Spleen (tissue), 11 donors: ENCODE measurements at regions not wholly inside any gene's neighbourhood (a gene's known extent, or its start where the extent isn't known, plus 50 kb on each side); places are given as distances from the start of the nearest gene placed in this dataset.

ENCODE experiments used
- DNase-seq: peaks from one replicate; pipeline ENCODE4 v3.0.0-alpha.2; 2020
- H3K27ac ChIP-seq, 8 donors: fragments of 200-600 bp; sonication (generic) in 7 of 8; 1 replicate in 4 of 8; 2 replicates in 4 of 8; pipeline versions ENCODE4 v1.5.0 to v1.8.0; 2016 to 2021; ENCODE audit warnings: inconsistent platforms in 4 of 8, mild to moderate bottlenecking in 4 of 8, moderate library complexity in 1 of 8
- H3K27me3 ChIP-seq, 7 donors: fragments of 200-600 bp; sonication (generic) in 6 of 7; replicated peaks in 1 of 7; 1 replicate in 4 of 7; 2 replicates in 3 of 7; pipeline versions ENCODE4 v1.5.0 to v1.8.0; 2016 to 2021; ENCODE audit warnings: inconsistent platforms in 3 of 7, mild to moderate bottlenecking in 1 of 7
- H3K36me3 ChIP-seq, 6 donors: fragments of 200-600 bp; sonication (generic) in 5 of 6; 1 replicate in 4 of 6; 2 replicates in 2 of 6; pipeline versions ENCODE4 v1.5.0 to v1.8.0; 2016 to 2021; ENCODE audit warnings: inconsistent platforms in 2 of 6
- H3K4me1 ChIP-seq, 6 donors: fragments of 200-600 bp; sonication (generic) in 5 of 6; 1 replicate in 3 of 6; 2 replicates in 3 of 6; pipeline versions ENCODE4 v1.5.0 to v1.8.0; 2016 to 2021; ENCODE audit warnings: inconsistent platforms in 3 of 6
- H3K4me3 ChIP-seq, 8 donors: fragments of 200-600 bp; sonication (generic) in 7 of 8; 1 replicate in 4 of 8; 2 replicates in 4 of 8; pipeline versions ENCODE4 v1.5.0 to v1.8.0; 2016 to 2021; ENCODE audit warnings: inconsistent platforms in 4 of 8, mild to moderate bottlenecking in 4 of 8, moderate library complexity in 2 of 8
- H3K9me3 ChIP-seq, 8 donors: fragments of 200-600 bp; sonication (generic) in 7 of 8; 1 replicate in 4 of 8; 2 replicates in 4 of 8; pipeline versions ENCODE4 v1.5.0 to v1.8.0; 2016 to 2021; ENCODE audit warnings: inconsistent platforms in 4 of 8
- POLR2A ChIP-seq, 3 donors: fragments of 450-650 bp; IDR thresholded peaks; one replicate each; pipeline ENCODE4 v1.5.1; 2017; ENCODE audit warnings: antibody characterized with exemption in 3 of 3, mild to moderate bottlenecking in 1 of 3
- POLR2AphosphoS5 ChIP-seq, 3 donors: sonication (generic); formaldehyde crosslinking; IDR thresholded peaks; one replicate each; pipeline ENCODE4 v1.5.1; 2017; ENCODE audit warnings: antibody characterized with exemption in 3 of 3
- WGBS, 5 donors: extraction: QIAGEN DNeasy Blood & Tissue Kit in 3 of 5; methylation state at CpG; one replicate each; pipeline versions ENCODE4 v1.1.5 to v1.1.7; 2013 to 2018; 5-methylcytosine and 5-hydroxymethylcytosine counted together
- intact Hi-C: fragments of 100-400 bp; cut with DNase I; formaldehyde crosslinking; loops from one replicate; pipeline ENCODE4 v1.15.0; 2023; ENCODE audit warnings: low total_unique reads
- TF ChIP-seq, protein P1 (sequence below), 11 experiments: fragments of 200-600 bp in 7 of 11; fragments of 450-650 bp in 4 of 11; sonication (generic) in 4 of 11; IDR thresholded peaks in 8 of 11; conservative IDR thresholded peaks in 3 of 11; 1 replicate in 7 of 11; 2 replicates in 4 of 11; pipeline versions ENCODE4 v1.4.0 to v1.8.0; 2016 to 2021; ENCODE audit warnings: antibody characterized with exemption in 11 of 11, inconsistent platforms in 4 of 11, mild to moderate bottlenecking in 1 of 11
- donor health status: healthy with polysubstance abuse.
- donor health status: DM: no; HTN: no; CAD: no; lungs with moderate emphysema.
- donor health status: DM: no; HTN: no; CAD: no.
- donor health status: Bipolar disorder and iron deficiency.
- donor health status: healthy.
- donor health status: DM: no; HTN: no; CAD: no.
- donor health status: DM: yes; HTN: yes; CAD: no.

DNA sequence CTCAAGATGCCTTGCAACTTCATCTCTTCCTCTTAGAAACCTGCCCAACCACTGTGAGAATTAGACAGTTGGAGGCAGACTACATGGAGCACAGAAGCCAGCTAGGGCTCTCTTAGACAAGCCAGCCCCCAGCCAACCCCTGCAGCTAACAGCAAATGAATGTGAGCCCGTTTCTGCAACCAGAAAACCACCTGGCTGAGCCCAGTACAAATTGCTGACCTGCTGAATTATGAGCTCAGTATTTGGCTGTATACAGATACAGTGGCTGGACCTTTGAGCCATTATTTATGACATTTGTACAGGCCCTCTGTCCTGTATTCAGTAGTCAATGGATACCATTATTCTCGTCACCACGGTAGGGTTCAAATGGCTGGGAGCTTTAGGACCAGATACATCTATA lies 112.9 kb downstream of the TBX5 start:
- H3K4me3 ChIP-seq: no peak overlapping the region
- no peak for DNase-seq
- peaks cover 0 to 21% (median 8%) of the 10 kb centered on the region in 8 donors for H3K9me3 ChIP-seq
- H3K27ac ChIP-seq: no peak overlapping the region
- TF ChIP-seq, protein P1, sequence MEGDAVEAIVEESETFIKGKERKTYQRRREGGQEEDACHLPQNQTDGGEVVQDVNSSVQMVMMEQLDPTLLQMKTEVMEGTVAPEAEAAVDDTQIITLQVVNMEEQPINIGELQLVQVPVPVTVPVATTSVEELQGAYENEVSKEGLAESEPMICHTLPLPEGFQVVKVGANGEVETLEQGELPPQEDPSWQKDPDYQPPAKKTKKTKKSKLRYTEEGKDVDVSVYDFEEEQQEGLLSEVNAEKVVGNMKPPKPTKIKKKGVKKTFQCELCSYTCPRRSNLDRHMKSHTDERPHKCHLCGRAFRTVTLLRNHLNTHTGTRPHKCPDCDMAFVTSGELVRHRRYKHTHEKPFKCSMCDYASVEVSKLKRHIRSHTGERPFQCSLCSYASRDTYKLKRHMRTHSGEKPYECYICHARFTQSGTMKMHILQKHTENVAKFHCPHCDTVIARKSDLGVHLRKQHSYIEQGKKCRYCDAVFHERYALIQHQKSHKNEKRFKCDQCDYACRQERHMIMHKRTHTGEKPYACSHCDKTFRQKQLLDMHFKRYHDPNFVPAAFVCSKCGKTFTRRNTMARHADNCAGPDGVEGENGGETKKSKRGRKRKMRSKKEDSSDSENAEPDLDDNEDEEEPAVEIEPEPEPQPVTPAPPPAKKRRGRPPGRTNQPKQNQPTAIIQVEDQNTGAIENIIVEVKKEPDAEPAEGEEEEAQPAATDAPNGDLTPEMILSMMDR (IDR thresholded peaks at IDR 0.05 in 8 of 11, conservative IDR thresholded peaks at IDR 0.05 in 3 of 11): no peak
- TF ChIP-seq POLR2A (IDR thresholded peaks at IDR 0.05) (no peak), POLR2AphosphoS5 (IDR thresholded peaks at IDR 0.05) (no peak)
- H3K27me3 ChIP-seq: peaks cover 0 to 9% (median 0%) of the 10 kb centered on the region in 7 donors
- 72 to 79% (median 77%) methylated on average over 3 of the region's 3 CpGs for WGBS, 5 donors
- no peaks in the 10 kb centered on the region for H3K36me3 ChIP-seq
- intact Hi-C loops: no loop called here
- no peaks in the 10 kb centered on the region for H3K4me1 ChIP-seq

DNA sequence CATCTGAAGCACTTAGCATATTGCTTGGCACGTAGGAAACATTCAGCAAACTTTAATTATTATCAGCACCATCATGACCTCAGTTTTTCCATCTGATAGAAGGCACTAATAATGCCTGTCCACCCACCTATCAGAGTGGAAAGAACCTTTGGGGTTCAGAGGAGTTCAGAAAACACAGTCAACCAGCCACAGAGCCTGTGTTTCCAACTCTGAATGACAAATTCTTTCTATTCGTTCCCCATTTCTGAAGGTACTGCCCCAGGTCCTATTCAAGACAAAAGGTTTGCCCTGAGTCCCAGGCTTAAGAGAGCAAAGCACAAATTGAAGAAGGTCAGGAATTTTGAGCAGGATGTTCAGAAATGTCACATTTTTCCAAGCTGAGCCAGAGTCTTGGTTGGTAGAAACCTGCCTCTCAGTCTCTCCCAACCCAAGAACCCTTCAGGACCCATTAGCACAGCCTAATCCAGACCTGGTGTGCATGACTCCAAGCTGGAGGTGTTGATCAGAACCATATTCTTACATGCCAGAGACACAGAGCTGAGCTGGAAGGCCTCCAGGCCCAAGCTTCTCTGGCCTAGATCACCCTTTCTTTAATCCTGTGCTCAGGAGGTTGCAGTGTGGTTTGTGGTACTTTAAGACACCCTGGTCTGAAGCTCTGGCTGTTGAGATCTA lies 114.4 kb downstream of the TBX5 start:
- Histone ChIP-seq H3K4me3 (no peak overlapping the region), H3K36me3 (no peaks in the 10 kb centered on the region), H3K4me1 (no peaks in the 10 kb centered on the region), H3K9me3 (peaks cover 0 to 12% (median 8%) of the 10 kb centered on the region in 8 donors), H3K27ac (no peak overlapping the region), H3K27me3 (peaks cover 0 to 13% (median 0%) of the 10 kb centered on the region in 7 donors)
- WGBS, 5 donors: 61 to 80% (median 68%) methylated on average over 2 of the region's 2 CpGs
- TF ChIP-seq, protein P1 (IDR thresholded peaks at IDR 0.05 in 8 of 11, conservative IDR thresholded peaks at IDR 0.05 in 3 of 11): no peak
- TF ChIP-seq POLR2AphosphoS5 (IDR thresholded peaks at IDR 0.05) (no peak), POLR2A (IDR thresholded peaks at IDR 0.05) (no peak)
- intact Hi-C loops: no loop called here
- DNase-seq: no peak

DNA sequence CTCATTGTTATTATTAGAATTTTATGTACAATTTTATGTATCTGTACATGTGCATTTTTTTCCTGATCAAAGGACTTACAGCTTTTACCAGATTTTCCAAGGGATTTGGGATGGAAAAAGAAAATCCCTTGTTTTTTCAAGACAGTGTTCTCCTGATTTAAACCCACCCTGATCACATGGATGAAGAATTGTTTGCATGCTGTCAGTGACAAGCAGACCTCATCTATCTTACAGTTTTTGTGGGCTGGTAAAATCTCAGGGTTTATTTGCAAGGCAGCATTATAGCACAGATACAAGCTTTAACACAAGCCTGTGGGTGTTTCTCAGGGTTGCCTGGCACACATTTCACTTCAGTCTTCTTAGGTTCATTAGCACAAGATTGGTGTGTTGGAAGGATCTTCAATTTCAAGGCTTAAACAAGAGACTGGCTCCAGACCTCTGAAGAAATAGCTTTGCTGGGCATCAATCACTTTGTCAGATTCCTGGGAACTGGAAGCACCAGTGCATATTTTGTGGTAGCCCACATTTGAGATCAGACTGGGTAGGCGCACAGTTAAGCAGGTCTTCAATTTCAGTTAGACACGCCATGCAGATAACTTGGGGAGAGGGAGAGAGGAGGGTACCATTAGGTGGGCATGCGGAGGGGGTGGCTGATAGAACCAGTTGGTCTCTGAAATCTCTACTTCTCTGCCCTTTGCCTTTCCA lies 118.0 kb downstream of the TBX5 start:
- Histone ChIP-seq H3K4me1 (no peaks in the 10 kb centered on the region), H3K36me3 (no peaks in the 10 kb centered on the region), H3K9me3 (peaks cover 0 to 7% (median 4%) of the 10 kb centered on the region in 8 donors), H3K27me3 (peaks cover 0 to 31% (median 0%) of the 10 kb centered on the region in 7 donors), H3K27ac (no peak overlapping the region), H3K4me3 (no peak overlapping the region)
- no peak for DNase-seq
- WGBS, 5 donors: 25 to 59% (median 51%) methylated on average over 2 to 3 of the region's 3 CpGs
- TF ChIP-seq POLR2A (IDR thresholded peaks at IDR 0.05): no peak
- no peak for TF ChIP-seq POLR2AphosphoS5 (IDR thresholded peaks at IDR 0.05)
- TF ChIP-seq, protein P1 (IDR thresholded peaks at IDR 0.05 in 8 of 11, conservative IDR thresholded peaks at IDR 0.05 in 3 of 11): no peak
- intact Hi-C loops: no loop called here

DNA sequence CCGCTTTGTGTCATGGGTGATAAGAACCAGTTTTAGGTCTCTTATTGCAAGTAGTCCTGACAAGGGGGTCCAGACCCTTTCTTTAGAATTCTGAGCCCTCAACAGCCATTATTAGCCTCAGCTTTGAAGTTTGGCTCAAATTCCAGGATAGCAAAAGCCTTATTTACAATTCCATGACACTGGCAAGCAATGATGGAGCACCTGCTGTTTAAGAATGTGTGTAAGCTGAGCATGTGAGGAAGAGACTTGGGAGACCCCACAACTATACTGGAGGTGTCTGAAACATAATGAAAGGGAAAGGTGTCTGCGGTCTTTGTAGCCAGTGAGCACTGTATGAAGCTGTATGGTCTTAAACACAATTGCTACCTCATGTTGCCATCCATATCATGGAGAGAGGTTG lies 119.8 kb downstream of the TBX5 start:
- Histone ChIP-seq H3K27me3 (peaks cover 0 to 31% (median 0%) of the 10 kb centered on the region in 7 donors), H3K27ac (no peak overlapping the region), H3K4me3 (no peak overlapping the region), H3K36me3 (no peaks in the 10 kb centered on the region), H3K4me1 (no peaks in the 10 kb centered on the region), H3K9me3 (no peaks in the 10 kb centered on the region)
- DNase-seq: no peak
- 53 to 66% (median 61%) methylated on average over 2 of the region's 2 CpGs for WGBS, 5 donors
- intact Hi-C loops: no loop called here
- no peak for TF ChIP-seq POLR2A (IDR thresholded peaks at IDR 0.05)
- TF ChIP-seq, protein P1 (IDR thresholded peaks at IDR 0.05 in 8 of 11, conservative IDR thresholded peaks at IDR 0.05 in 3 of 11): no peak
- no peak for TF ChIP-seq POLR2AphosphoS5 (IDR thresholded peaks at IDR 0.05)
